Peyer's patch (tissue), 4 donors: ENCODE measurements at regions not wholly inside any gene's neighbourhood (a gene's known extent, or its start where the extent isn't known, plus 50 kb on each side); places are given as distances from the start of the nearest gene placed in this dataset.
"Not testable (repeated sequence)": the region's sequence is repeated elsewhere in the genome, so short reads cannot be mapped to it uniquely, and the experiment has no call there.

Source experiments
- DNase-seq, 3 donors: peaks; one replicate each; pipeline ENCODE4 v3.0.0-alpha.2; 2017 to 2019
- H3K27ac ChIP-seq, 4 donors: fragments of 200-600 bp; sonication (generic); one replicate each; pipeline ENCODE4 v1.5.1; 2016 to 2019
- H3K27me3 ChIP-seq, 2 donors: fragments of 200-600 bp; sonication (generic); one replicate each; pipeline ENCODE4 v1.5.1; 2019
- H3K36me3 ChIP-seq, 3 donors: fragments of 200-600 bp; sonication (generic); one replicate each; pipeline ENCODE4 v1.5.1; 2016 to 2019
- H3K4me1 ChIP-seq, 4 donors: fragments of 200-600 bp; sonication (generic); one replicate each; pipeline ENCODE4 v1.5.1; 2016 to 2019
- H3K4me3 ChIP-seq, 4 donors: fragments of 200-600 bp; sonication (generic); 1 replicate in 3 of 4; 2 replicates in 1 of 4; pipeline ENCODE4 v1.5.1; 2016 to 2019; ENCODE audit warnings: mild to moderate bottlenecking in 1 of 4
- H3K9me3 ChIP-seq, 4 donors: fragments of 200-600 bp; sonication (generic); one replicate each; pipeline ENCODE4 v1.5.1; 2016 to 2019; ENCODE audit warnings: mild to moderate bottlenecking in 1 of 4
- POLR2A ChIP-seq, 2 donors: fragments of 450-650 bp; IDR thresholded peaks; one replicate each; pipeline ENCODE4 v1.5.1; 2017; ENCODE audit warnings: antibody characterized with exemption in 2 of 2, mild to moderate bottlenecking in 2 of 2, moderate library complexity in 2 of 2
- TF ChIP-seq, protein P1 (sequence below), 6 experiments: fragments of 450-650 bp in 4 of 6; fragments of 200-600 bp in 2 of 6; sonication (generic) in 1 of 6; IDR thresholded peaks; one replicate each; pipeline ENCODE4 v1.5.1; 2017 to 2019; ENCODE audit warnings: antibody characterized with exemption in 6 of 6, mild to moderate bottlenecking in 3 of 6, moderate library complexity in 1 of 6

DNA sequence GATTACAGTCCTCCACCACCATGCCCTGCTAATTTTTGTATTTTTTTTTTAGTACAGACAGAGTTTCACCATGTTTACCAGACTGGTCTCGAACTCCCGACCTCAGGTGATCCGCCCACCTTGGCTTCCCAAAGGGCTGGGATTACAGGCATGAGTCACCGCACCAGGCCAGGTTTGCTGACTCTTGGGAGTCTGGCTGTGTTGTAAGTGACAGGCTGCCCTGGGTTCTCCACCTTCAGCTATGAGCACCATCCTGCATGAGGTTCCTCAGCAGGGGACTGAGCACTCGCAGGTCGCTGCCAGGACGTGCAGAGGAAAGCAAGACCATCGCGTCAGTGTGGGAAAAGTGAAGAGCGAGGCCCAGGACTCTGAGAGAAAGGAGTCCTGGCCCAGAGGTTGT is 112.6 kb upstream of the NDUFV2 start:
- no peaks in the 10 kb centered on the region for H3K27me3 ChIP-seq
- no peak for DNase-seq
- no peak overlapping the region for H3K27ac ChIP-seq
- no peaks in the 10 kb centered on the region for H3K36me3 ChIP-seq
- H3K9me3 ChIP-seq: no peaks in the 10 kb centered on the region
- no peak overlapping the region for H3K4me3 ChIP-seq
- TF ChIP-seq, protein P1, sequence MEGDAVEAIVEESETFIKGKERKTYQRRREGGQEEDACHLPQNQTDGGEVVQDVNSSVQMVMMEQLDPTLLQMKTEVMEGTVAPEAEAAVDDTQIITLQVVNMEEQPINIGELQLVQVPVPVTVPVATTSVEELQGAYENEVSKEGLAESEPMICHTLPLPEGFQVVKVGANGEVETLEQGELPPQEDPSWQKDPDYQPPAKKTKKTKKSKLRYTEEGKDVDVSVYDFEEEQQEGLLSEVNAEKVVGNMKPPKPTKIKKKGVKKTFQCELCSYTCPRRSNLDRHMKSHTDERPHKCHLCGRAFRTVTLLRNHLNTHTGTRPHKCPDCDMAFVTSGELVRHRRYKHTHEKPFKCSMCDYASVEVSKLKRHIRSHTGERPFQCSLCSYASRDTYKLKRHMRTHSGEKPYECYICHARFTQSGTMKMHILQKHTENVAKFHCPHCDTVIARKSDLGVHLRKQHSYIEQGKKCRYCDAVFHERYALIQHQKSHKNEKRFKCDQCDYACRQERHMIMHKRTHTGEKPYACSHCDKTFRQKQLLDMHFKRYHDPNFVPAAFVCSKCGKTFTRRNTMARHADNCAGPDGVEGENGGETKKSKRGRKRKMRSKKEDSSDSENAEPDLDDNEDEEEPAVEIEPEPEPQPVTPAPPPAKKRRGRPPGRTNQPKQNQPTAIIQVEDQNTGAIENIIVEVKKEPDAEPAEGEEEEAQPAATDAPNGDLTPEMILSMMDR (IDR thresholded peaks at IDR 0.05): no peak
- TF ChIP-seq POLR2A (IDR thresholded peaks at IDR 0.05): no peak
- no peaks in the 10 kb centered on the region for H3K4me1 ChIP-seq

DNA sequence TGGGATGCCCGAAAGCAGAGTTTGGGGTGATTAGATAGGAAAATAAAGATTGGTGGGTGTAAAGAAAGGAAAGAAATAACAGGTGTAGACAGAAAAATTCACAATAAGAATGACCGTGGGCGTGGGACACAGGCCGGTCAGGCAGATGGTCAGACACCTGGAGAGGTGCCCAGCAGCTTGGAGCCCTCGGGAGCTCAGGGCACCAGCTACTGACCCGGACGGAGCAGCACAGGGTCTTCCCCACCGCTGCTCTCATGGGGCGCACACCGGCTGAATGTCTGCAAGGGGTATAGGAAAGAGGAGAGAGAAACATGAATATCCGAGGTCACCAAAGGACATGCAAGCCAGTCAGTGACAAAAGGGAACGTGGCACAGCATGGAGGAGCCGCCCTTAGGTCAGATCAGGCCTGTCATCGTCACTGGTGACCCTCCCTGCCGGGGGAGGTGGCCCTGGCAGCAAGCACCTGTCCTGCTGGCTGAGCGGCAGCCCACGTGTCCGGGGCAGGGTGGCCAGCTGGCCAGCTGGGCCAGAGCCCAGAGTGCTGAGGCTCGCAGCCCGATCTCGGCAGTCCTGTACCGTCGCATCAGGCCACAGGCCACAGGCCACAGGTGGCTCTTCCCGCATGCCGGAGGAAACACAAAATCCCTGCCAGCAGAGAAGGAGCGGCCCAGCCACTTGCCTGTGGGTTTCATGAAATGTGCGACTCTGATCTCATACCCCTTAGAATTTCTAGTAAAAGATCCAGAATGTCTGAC is 112.0 kb upstream of the NDUFV2 start:
- no peak for TF ChIP-seq POLR2A (IDR thresholded peaks at IDR 0.05)
- TF ChIP-seq, protein P1 (IDR thresholded peaks at IDR 0.05): no peak
- H3K27ac ChIP-seq: no peak overlapping the region

DNA sequence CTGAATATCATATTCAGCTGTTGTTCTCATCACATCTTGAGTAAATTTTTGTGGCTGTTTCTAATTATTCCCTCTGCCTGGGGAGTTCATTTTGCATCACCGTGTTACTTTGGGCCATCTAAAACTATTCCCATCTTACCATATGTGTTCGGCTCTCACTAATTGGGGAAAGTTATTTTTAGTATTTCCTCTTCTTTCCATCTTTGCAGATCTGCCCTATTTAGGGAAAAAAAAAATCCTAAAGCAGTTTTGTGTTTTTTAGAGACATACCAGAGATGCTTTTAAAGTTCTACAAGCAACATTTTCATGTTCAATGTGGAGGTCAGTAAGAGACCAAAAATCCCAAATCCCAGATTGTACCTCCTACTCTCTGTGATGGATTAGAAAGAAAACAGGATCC is 111.3 kb upstream of the NDUFV2 start:
- no peaks in the 10 kb centered on the region for H3K27me3 ChIP-seq
- H3K9me3 ChIP-seq: no peaks in the 10 kb centered on the region
- no peak for TF ChIP-seq POLR2A (IDR thresholded peaks at IDR 0.05)
- TF ChIP-seq, protein P1 (IDR thresholded peaks at IDR 0.05): no peak
- no peaks in the 10 kb centered on the region for H3K4me1 ChIP-seq
- H3K27ac ChIP-seq: no peak overlapping the region
- no peaks in the 10 kb centered on the region for H3K36me3 ChIP-seq
- no peak for DNase-seq
- no peak overlapping the region for H3K4me3 ChIP-seq

More for the DNA sequence above, 112.0 kb upstream of the NDUFV2 start:
- Histone ChIP-seq H3K9me3 (no peaks in the 10 kb centered on the region), H3K4me3 (no peak overlapping the region), H3K36me3 (no peaks in the 10 kb centered on the region), H3K27me3 (no peaks in the 10 kb centered on the region), H3K4me1 (no peaks in the 10 kb centered on the region)
- no peak for DNase-seq

DNA sequence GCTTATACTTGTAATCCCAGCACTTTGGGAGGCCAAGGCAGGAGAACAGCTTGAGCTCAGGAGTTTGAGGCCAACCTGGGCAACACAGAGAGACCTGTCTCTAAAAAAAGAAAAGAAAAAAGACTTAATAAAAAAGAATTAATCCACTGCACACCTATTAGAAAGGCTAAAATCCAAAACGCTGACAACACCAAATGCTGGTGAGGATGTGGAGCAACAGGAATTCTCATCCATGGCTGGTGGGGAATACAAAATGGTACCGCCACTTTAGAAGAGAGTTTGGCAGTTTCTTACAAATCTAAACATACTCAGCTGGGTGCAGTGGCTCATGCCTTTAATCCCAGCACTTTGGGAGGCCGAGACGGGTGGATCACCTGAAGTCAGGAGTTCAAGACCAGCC is 110.0 kb upstream of the NDUFV2 start:
- not testable (repeated sequence) for H3K36me3 ChIP-seq, H3K27ac ChIP-seq, H3K27me3 ChIP-seq, H3K9me3 ChIP-seq, DNase-seq, H3K4me3 ChIP-seq, H3K4me1 ChIP-seq

DNA sequence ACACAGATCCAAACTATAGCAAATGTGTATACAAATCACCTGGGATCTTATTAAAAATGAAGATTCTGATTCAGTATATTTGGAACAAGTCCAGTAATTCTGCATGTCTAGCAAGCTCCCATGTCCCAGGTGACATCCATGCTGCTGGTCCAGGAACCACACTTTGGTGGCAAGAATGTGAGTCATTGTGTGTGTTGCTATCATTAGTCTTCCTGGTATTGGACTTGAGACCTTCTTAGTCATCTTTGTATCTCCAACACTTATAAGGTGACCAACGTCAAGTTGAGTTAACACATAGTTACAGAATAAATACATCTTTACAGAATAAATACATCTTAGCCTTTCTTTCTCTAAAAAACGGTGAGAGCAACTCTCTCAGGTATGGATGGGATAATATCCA is 107.9 kb upstream of the NDUFV2 start:
- no peaks in the 10 kb centered on the region for H3K9me3 ChIP-seq
- TF ChIP-seq POLR2A (IDR thresholded peaks at IDR 0.05): no peak
- TF ChIP-seq, protein P1 (IDR thresholded peaks at IDR 0.05): peak in 1 of 6 experiments; percentile 3
- H3K27me3 ChIP-seq: no peaks in the 10 kb centered on the region
- H3K4me3 ChIP-seq: no peak overlapping the region
- no peak overlapping the region for H3K27ac ChIP-seq
- H3K4me1 ChIP-seq: no peaks in the 10 kb centered on the region
- DNase-seq: no peak
- H3K36me3 ChIP-seq: no peaks in the 10 kb centered on the region

DNA sequence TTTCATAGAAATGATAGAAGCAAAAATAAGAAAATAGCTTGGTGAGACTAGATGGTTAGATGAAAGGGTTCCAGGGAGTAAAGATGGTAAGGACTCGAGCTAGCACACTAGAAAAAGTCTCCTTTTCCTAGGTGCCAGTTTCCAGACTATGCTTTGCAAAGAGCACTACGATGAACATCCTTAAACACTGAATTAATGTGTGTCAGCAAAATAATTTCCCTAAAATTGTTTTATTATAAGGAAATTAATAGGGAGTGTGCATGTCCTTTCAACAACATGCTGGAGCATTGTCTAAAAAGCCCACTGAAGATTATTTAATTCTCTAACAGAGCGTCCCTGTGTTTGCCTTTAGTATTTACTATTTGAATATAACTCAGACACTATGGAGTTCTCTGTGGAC is 107.4 kb upstream of the NDUFV2 start:
- H3K9me3 ChIP-seq: no peaks in the 10 kb centered on the region
- DNase-seq: no peak
- H3K4me1 ChIP-seq: no peaks in the 10 kb centered on the region
- TF ChIP-seq, protein P1 (IDR thresholded peaks at IDR 0.05): no peak
- TF ChIP-seq POLR2A (IDR thresholded peaks at IDR 0.05): no peak
- H3K36me3 ChIP-seq: no peaks in the 10 kb centered on the region
- H3K27me3 ChIP-seq: no peaks in the 10 kb centered on the region
- no peak overlapping the region for H3K4me3 ChIP-seq
- H3K27ac ChIP-seq: no peak overlapping the region
